ENCODE measurements at regions not wholly inside any gene's neighbourhood (a gene's known extent, or its start where the extent isn't known, plus 50 kb on each side); places are given as distances from the start of the nearest gene placed in this dataset.

- no peaks in the 10 kb centered on the region for H3K27me3 ChIP-seq (replicated peaks in 1 of 4; ENCODE audit: control extremely low read depth in 1 of 4, control insufficient read depth in 3 of 4, insufficient read depth in 4 of 4, low read length in 3 of 4)
- H3K9ac ChIP-seq (ENCODE audit: low read length), result no peak overlapping the region
- no peak overlapping the region for H2AFZ ChIP-seq (ENCODE audit: insufficient read depth, low read depth, low read length, poor library complexity, severe bottlenecking)
- DNase-seq (no peak), ATAC-seq (ENCODE audit: low read depth) (no peak)
- no peaks in the 10 kb centered on the region for H4K20me1 ChIP-seq (ENCODE audit: control insufficient read depth, insufficient read depth, low read length, poor library complexity, severe bottlenecking)
- ChIA-PET POLR2A (no interaction called here), CTCF (no interaction called here)
- peaks cover 1 to 19% (median 10%) of the 10 kb centered on the region in 3 donors for H3K9me3 ChIP-seq (ENCODE audit: control extremely low read depth in 1 of 3, control insufficient read depth in 2 of 3, insufficient read depth in 1 of 3, low read length in 2 of 3)
- 97% methylated on average over 6 of the region's 7 CpGs for WGBS (ENCODE audit: insufficient coverage)
- Mint-ChIP-seq H3K9me3 (ENCODE audit: insufficient read depth) (peaks cover 6% of the 10 kb centered on the region), H3K27ac (no peak overlapping the region), H3K27me3 (no peaks in the 10 kb centered on the region), H3K4me3 (no peak overlapping the region), H3K4me1 (peaks cover 9% of the 10 kb centered on the region)
- no peak for TF ChIP-seq CTCF (IDR thresholded peaks at IDR 0.05)
- no peak for TF ChIP-seq EZH2 (IDR thresholded peaks at IDR 0.05; ENCODE audit: borderline replicate concordance, insufficient read depth, low read depth, low read length, poor library complexity, severe bottlenecking)
- no peaks in the 10 kb centered on the region for H3K36me3 ChIP-seq (replicated peaks in 1 of 2; ENCODE audit: control extremely low read depth in 1 of 2, control insufficient read depth in 1 of 2, extremely low read depth in 1 of 2, insufficient read depth in 2 of 2, low read length in 1 of 2)
- no peaks in the 10 kb centered on the region for H3K79me2 ChIP-seq (ENCODE audit: control insufficient read depth, insufficient read depth, low read length)
- intact Hi-C loops (cut with micrococcal nuclease), result no loop called here
- no peaks in the 10 kb centered on the region for H3K4me1 ChIP-seq (ENCODE audit: control insufficient read depth in 2 of 2, insufficient read depth in 2 of 2, low read length in 2 of 2)
- H3K27ac ChIP-seq (ENCODE audit: low read length in 2 of 2), result no peak overlapping the region
- H3K4me3 ChIP-seq (ENCODE audit: control extremely low read depth in 1 of 5, extremely low read depth in 1 of 5, insufficient read depth in 1 of 5, low read depth in 2 of 5, low read length in 4 of 5), result no peak overlapping the region
- no peak overlapping the region for H3K4me2 ChIP-seq (replicated peaks; ENCODE audit: low read depth, low read length, poor library complexity, severe bottlenecking)
These were observed 371.5 kb upstream of the SLC30A5 start for GRCh38 chr5:68722357-68722756.

- Histone ChIP-seq H3K9ac (ENCODE audit: low read length) (no peak overlapping the region), H4K20me1 (ENCODE audit: control insufficient read depth, insufficient read depth, low read length, poor library complexity, severe bottlenecking) (no peaks in the 10 kb centered on the region), H3K27ac (ENCODE audit: low read length in 2 of 2) (no peak overlapping the region), H3K4me1 (ENCODE audit: control insufficient read depth in 2 of 2, insufficient read depth in 2 of 2, low read length in 2 of 2) (no peaks in the 10 kb centered on the region), H3K27me3 (replicated peaks in 1 of 4; ENCODE audit: control extremely low read depth in 1 of 4, control insufficient read depth in 3 of 4, insufficient read depth in 4 of 4, low read length in 3 of 4) (no peaks in the 10 kb centered on the region), H2AFZ (ENCODE audit: insufficient read depth, low read depth, low read length, poor library complexity, severe bottlenecking) (no peak overlapping the region), H3K4me2 (replicated peaks; ENCODE audit: low read depth, low read length, poor library complexity, severe bottlenecking) (no peak overlapping the region), H3K9me3 (ENCODE audit: control extremely low read depth in 1 of 3, control insufficient read depth in 2 of 3, insufficient read depth in 1 of 3, low read length in 2 of 3) (peaks cover 1 to 15% (median 10%) of the 10 kb centered on the region in 3 donors), H3K4me3 (ENCODE audit: control extremely low read depth in 1 of 5, extremely low read depth in 1 of 5, insufficient read depth in 1 of 5, low read depth in 2 of 5, low read length in 4 of 5) (no peak overlapping the region), H3K79me2 (ENCODE audit: control insufficient read depth, insufficient read depth, low read length) (no peaks in the 10 kb centered on the region), H3K36me3 (replicated peaks in 1 of 2; ENCODE audit: control extremely low read depth in 1 of 2, control insufficient read depth in 1 of 2, extremely low read depth in 1 of 2, insufficient read depth in 2 of 2, low read length in 1 of 2) (no peaks in the 10 kb centered on the region)
- H3K27ac Mint-ChIP-seq, result no peak overlapping the region
- no peaks in the 10 kb centered on the region for H3K27me3 Mint-ChIP-seq
- H3K9me3 Mint-ChIP-seq (ENCODE audit: insufficient read depth), result peaks cover 4% of the 10 kb centered on the region
- no peak overlapping the region for H3K4me3 Mint-ChIP-seq
- DNase-seq (no peak), ATAC-seq (ENCODE audit: low read depth) (no peak)
- intact Hi-C loops (cut with micrococcal nuclease), result no loop called here
- CTCF ChIA-PET, result no interaction called here
- TF ChIP-seq EZH2 (IDR thresholded peaks at IDR 0.05; ENCODE audit: borderline replicate concordance, insufficient read depth, low read depth, low read length, poor library complexity, severe bottlenecking), result no peak
- no peak for TF ChIP-seq CTCF (IDR thresholded peaks at IDR 0.05)
- 100% methylated on average over 4 of the region's 7 CpGs for WGBS (ENCODE audit: insufficient coverage)
- peaks cover 2% of the 10 kb centered on the region for H3K4me1 Mint-ChIP-seq
- POLR2A ChIA-PET, result no interaction called here
These were observed 367.7 kb upstream of the SLC30A5 start for GRCh38 chr5:68725905-68726683.
